H9 (cell line): ENCODE measurements at regions not wholly inside any gene's neighbourhood (a gene's known extent, or its start where the extent isn't known, plus 50 kb on each side); places are given as distances from the start of the nearest gene placed in this dataset.
A peak's percentile ranks its signal among the peaks of the same experiment; 100 is the strongest.

Experiments
- DNase-seq: peaks from one replicate; pipeline ENCODE4 v3.0.0-alpha.2; 2017
- H2AFZ ChIP-seq: one replicate; pipeline ENCODE4 v1.6.1; 2013; ENCODE audit warnings: mild to moderate bottlenecking, low read length, control low read depth, moderate library complexity
- H2AK5ac ChIP-seq: 2 replicates; pipeline ENCODE4 v1.6.1; 2013; ENCODE audit warnings: low read length, control low read depth, mixed read lengths; ENCODE audit not compliant: insufficient read length
- H2BK120ac ChIP-seq: one replicate; pipeline ENCODE4 v1.6.1; 2013; ENCODE audit warnings: low read depth, mild to moderate bottlenecking, low read length, control low read depth, inconsistent platforms; ENCODE audit not compliant: poor library complexity, severe bottlenecking
- H2BK12ac ChIP-seq: 2 replicates; pipeline ENCODE4 v1.6.1; 2013; ENCODE audit warnings: low read length, control low read depth, mixed read lengths, low read depth; ENCODE audit not compliant: insufficient read length
- H2BK15ac ChIP-seq: 2 replicates; pipeline ENCODE4 v1.6.1; 2013; ENCODE audit warnings: low read depth, low read length, control low read depth
- H2BK20ac ChIP-seq: one replicate; pipeline ENCODE4 v1.6.1; 2013; ENCODE audit warnings: low read depth, mild to moderate bottlenecking, low read length, control low read depth, inconsistent platforms; ENCODE audit not compliant: poor library complexity, severe bottlenecking
- H2BK5ac ChIP-seq: 2 replicates; pipeline ENCODE4 v1.6.1; 2013; ENCODE audit warnings: low read length, control low read depth, mixed read lengths; ENCODE audit not compliant: insufficient read length
- H3K14ac ChIP-seq: 2 replicates; pipeline ENCODE4 v1.6.1; 2013; ENCODE audit warnings: low read length, control low read depth; ENCODE audit not compliant: insufficient read depth
- H3K18ac ChIP-seq: 2 replicates; pipeline ENCODE4 v1.6.1; 2013; ENCODE audit warnings: low read depth, mild to moderate bottlenecking, mixed read lengths, low read length, control low read depth; ENCODE audit not compliant: insufficient read length
- H3K23ac ChIP-seq: 2 replicates; pipeline ENCODE4 v1.6.1; 2013; ENCODE audit warnings: low read length, control low read depth, mixed read lengths, low read depth; ENCODE audit not compliant: insufficient read length
- H3K23me2 ChIP-seq: 2 replicates; pipeline ENCODE4 v1.6.1; 2013; ENCODE audit warnings: low read depth, mild to moderate bottlenecking, mixed read lengths, low read length, control low read depth; ENCODE audit not compliant: insufficient read length, poor library complexity, severe bottlenecking
- H3K27ac ChIP-seq: 2 replicates; pipeline ENCODE4 v1.5.1; 2013; ENCODE audit warnings: low read length, control low read depth, mixed read lengths, low read depth; ENCODE audit not compliant: insufficient read length
- H3K27me3 ChIP-seq: 2 replicates; pipeline ENCODE4 v1.6.1; 2013; ENCODE audit warnings: low read length, control low read depth, inconsistent platforms; ENCODE audit not compliant: insufficient read depth
- H3K4ac ChIP-seq: 2 replicates; pipeline ENCODE4 v1.6.1; 2013; ENCODE audit warnings: low read depth, mild to moderate bottlenecking, control low read depth, inconsistent platforms, low read length, moderate library complexity
- H3K4me1 ChIP-seq: 2 replicates; pipeline ENCODE4 v1.6.1; 2013; ENCODE audit warnings: low read length, control low read depth, inconsistent platforms; ENCODE audit not compliant: insufficient read depth
- H3K4me2 ChIP-seq: 2 replicates; pipeline ENCODE4 v1.6.1; 2013; ENCODE audit warnings: low read length, control low read depth, mixed read lengths; ENCODE audit not compliant: insufficient read length, insufficient read depth
- H3K56ac ChIP-seq: 2 replicates; pipeline ENCODE4 v1.6.1; 2013; ENCODE audit warnings: low read depth, mild to moderate bottlenecking, mixed read lengths, low read length, control low read depth; ENCODE audit not compliant: insufficient read length
- H3K79me1 ChIP-seq: 2 replicates; pipeline ENCODE4 v1.6.1; 2013; ENCODE audit warnings: low read depth, mild to moderate bottlenecking, moderate library complexity, low read length, control low read depth, inconsistent platforms; ENCODE audit not compliant: insufficient read depth, poor library complexity, severe bottlenecking
- H3K79me2 ChIP-seq: 2 replicates; pipeline ENCODE4 v1.6.1; 2013; ENCODE audit warnings: low read length, control low read depth, inconsistent platforms; ENCODE audit not compliant: insufficient read depth
- H3K9ac ChIP-seq: 2 replicates; pipeline ENCODE4 v1.6.1; 2013; ENCODE audit warnings: low read length, control low read depth, mixed read lengths; ENCODE audit not compliant: insufficient read length; ENCODE audit errors: extremely low read depth
- H3K9me3 ChIP-seq: one replicate; pipeline ENCODE4 v1.6.1; 2013; ENCODE audit warnings: low read depth, low read length, inconsistent platforms; ENCODE audit not compliant: control insufficient read depth
- H3T11ph ChIP-seq: one replicate; pipeline ENCODE4 v1.6.1; 2013; ENCODE audit warnings: mild to moderate bottlenecking, low read length, control low read depth, inconsistent platforms
- H4K20me1 ChIP-seq: one replicate; pipeline ENCODE4 v1.6.1; 2013; ENCODE audit not compliant: control insufficient read depth, insufficient read length, insufficient read depth
- H4K5ac ChIP-seq: 2 replicates; pipeline ENCODE4 v1.6.1; 2013; ENCODE audit warnings: low read depth, mild to moderate bottlenecking, mixed read lengths, low read length, control low read depth; ENCODE audit not compliant: insufficient read length
- H4K8ac ChIP-seq: replicated peaks from 2 replicates; pipeline ENCODE4 v1.6.1; 2013; ENCODE audit warnings: low read length, control low read depth, mixed read lengths, low read depth; ENCODE audit not compliant: insufficient read length
- H4K91ac ChIP-seq: 2 replicates; pipeline ENCODE4 v1.6.1; 2013; ENCODE audit warnings: low read depth, mild to moderate bottlenecking, moderate library complexity, mixed read lengths, low read length, control low read depth; ENCODE audit not compliant: insufficient read length
- H3K27ac Mint-ChIP-seq, 3 experiments: 2 replicates in 2 of 3; 3 replicates in 1 of 3; pipeline ENCODE4 v1.8.0; 2020 to 2021; ENCODE audit warnings: mixed read lengths in 3 of 3, mild to moderate bottlenecking in 1 of 3, moderate library complexity in 1 of 3
- H3K27me3 Mint-ChIP-seq: 2 replicates; pipeline ENCODE4 v1.8.0; 2021; ENCODE audit warnings: low read depth, mild to moderate bottlenecking, moderate library complexity, mixed read lengths
- H3K36me3 Mint-ChIP-seq, 3 experiments: 2 replicates in 2 of 3; 3 replicates in 1 of 3; pipeline ENCODE4 v1.8.0; 2020 to 2021; ENCODE audit warnings: low read depth in 3 of 3, mixed read lengths in 3 of 3; ENCODE audit not compliant: insufficient read depth in 1 of 3
- H3K4me1 Mint-ChIP-seq, 2 experiments: 2 replicates each; pipeline ENCODE4 v1.8.0; 2020; ENCODE audit warnings: mixed read lengths in 2 of 2
- H3K4me3 Mint-ChIP-seq, 2 experiments: 2 replicates in 1 of 2; 3 replicates in 1 of 2; pipeline ENCODE4 v1.8.0; 2020 to 2021; ENCODE audit warnings: mild to moderate bottlenecking in 2 of 2, mixed read lengths in 2 of 2, moderate library complexity in 1 of 2
- H3K9me3 Mint-ChIP-seq, 2 experiments: 2 replicates in 1 of 2; 3 replicates in 1 of 2; pipeline ENCODE4 v1.8.0; 2020; ENCODE audit warnings: mild to moderate bottlenecking in 2 of 2, mixed read lengths in 2 of 2, moderate library complexity in 1 of 2
- WGBS: extraction: QIAGEN DNeasy Blood & Tissue Kit; methylation state at CpG from one replicate; pipeline ENCODE4 v1.1.7; 2013; ENCODE audit warnings: missing lambda C conversion rate, low lambda C conversion rate, mixed read lengths; ENCODE audit not compliant: insufficient read length; ENCODE audit errors: extremely low coverage; 5-methylcytosine and 5-hydroxymethylcytosine counted together
- TF ChIP-seq, protein P1 (sequence below): fragments of 200-600 bp; sonication (generic); conservative IDR thresholded peaks from 3 replicates; pipeline ENCODE4 v1.8.0; 2021; ENCODE audit warnings: antibody characterized with exemption, mild to moderate bottlenecking

DNA sequence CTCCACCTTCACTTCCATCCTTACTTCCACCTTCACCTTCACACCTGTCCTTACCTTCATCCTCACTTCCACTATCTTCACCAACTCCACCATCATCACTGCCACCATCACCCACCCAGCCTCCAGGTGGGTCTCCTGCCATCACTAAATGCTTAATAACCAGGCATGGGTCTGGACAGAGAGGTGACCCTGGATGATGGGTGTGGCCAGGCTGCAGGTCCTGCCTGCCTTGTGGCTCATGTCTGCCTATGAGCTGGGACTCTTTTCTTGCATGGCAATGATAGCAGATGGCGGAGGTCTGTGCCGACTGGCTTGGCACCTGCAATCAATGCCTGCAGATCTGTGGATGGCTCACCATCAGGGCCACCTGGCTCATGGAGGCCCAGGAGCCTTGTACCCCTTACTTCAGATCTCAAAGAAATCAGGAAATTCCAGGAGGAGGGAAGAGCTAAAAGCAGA, 60.1 kb upstream of the ELN start:
- Histone ChIP-seq H3K4me1 (no peaks in the 10 kb centered on the region), H2BK15ac (no peak overlapping the region), H2AFZ (no peak overlapping the region), H2BK5ac (no peak overlapping the region), H2BK120ac (no peak overlapping the region), H3K9me3 (no peaks in the 10 kb centered on the region), H3K56ac (no peak overlapping the region), H4K5ac (no peak overlapping the region), H3K4ac (no peak overlapping the region), H4K8ac (no peak overlapping the region), H3K27me3 (no peaks in the 10 kb centered on the region), H3K27ac (no peak overlapping the region), H3K23me2 (no peaks in the 10 kb centered on the region), H3K18ac (no peak overlapping the region), H3K79me2 (no peaks in the 10 kb centered on the region), H3K23ac (no peak overlapping the region), H4K20me1 (peaks cover under 1% of the 10 kb centered on the region), H2AK5ac (no peak overlapping the region), H3K14ac (no peak overlapping the region), H2BK20ac (no peak overlapping the region), H3K4me2 (no peak overlapping the region), H3K79me1 (no peaks in the 10 kb centered on the region), H2BK12ac (no peak overlapping the region), H3T11ph (no peak overlapping the region), H4K91ac (no peak overlapping the region), H3K9ac (no peak overlapping the region)
- Mint-ChIP-seq H3K27ac (no peak overlapping the region), H3K9me3 (peaks cover 19 to 22% of the 10 kb centered on the region in 2 experiments), H3K4me3 (peak overlapping the region in 1 of 2 experiments; percentile 24; a peak in 1 of 5 replicates), H3K36me3 (peaks cover 3 to 18% (median 10%) of the 10 kb centered on the region in 3 experiments; a peak in 6 of 7 replicates), H3K4me1 (peaks cover 3 to 7% of the 10 kb centered on the region in 2 experiments; a peak in 2 of 4 replicates), H3K27me3 (peaks cover 2% of the 10 kb centered on the region)
- TF ChIP-seq, protein P1, sequence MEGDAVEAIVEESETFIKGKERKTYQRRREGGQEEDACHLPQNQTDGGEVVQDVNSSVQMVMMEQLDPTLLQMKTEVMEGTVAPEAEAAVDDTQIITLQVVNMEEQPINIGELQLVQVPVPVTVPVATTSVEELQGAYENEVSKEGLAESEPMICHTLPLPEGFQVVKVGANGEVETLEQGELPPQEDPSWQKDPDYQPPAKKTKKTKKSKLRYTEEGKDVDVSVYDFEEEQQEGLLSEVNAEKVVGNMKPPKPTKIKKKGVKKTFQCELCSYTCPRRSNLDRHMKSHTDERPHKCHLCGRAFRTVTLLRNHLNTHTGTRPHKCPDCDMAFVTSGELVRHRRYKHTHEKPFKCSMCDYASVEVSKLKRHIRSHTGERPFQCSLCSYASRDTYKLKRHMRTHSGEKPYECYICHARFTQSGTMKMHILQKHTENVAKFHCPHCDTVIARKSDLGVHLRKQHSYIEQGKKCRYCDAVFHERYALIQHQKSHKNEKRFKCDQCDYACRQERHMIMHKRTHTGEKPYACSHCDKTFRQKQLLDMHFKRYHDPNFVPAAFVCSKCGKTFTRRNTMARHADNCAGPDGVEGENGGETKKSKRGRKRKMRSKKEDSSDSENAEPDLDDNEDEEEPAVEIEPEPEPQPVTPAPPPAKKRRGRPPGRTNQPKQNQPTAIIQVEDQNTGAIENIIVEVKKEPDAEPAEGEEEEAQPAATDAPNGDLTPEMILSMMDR, result no peak
- WGBS, result no CpG with 5 or more reads among the region's 2 CpGs
- DNase-seq, result no peak
